ENCODE measurements at regions not wholly inside any gene's neighbourhood (a gene's known extent, or its start where the extent isn't known, plus 50 kb on each side); places are given as distances from the start of the nearest gene placed in this dataset.
A peak's percentile ranks its signal among the peaks of the same experiment; 100 is the strongest.

DNA sequence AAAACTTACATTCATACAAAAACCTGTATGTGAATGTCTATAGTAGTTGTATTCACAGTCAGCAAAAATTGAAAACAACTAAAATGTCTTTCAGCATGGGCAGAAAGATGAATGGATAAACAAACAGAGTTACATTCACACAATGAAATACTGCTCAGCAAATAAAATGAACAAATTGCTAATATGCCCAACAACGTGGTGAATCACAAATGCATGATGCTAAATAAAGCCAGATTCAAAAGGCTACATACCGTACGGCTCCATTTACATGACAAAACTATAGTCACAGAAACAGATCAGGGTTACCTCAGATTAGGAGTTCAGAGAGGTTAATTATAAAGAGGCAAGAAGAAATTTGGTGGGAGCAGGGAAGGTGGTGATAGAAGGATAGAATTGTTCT is 100.7 kb upstream of the KCTD3 start:
- DNase-seq, result no peak
- Mint-ChIP-seq H3K9me3 (no peaks in the 10 kb centered on the region), H3K4me1 (ENCODE audit: low read depth) (peaks cover 17% of the 10 kb centered on the region), H3K27ac (no peak overlapping the region), H3K36me3 (ENCODE audit: low read depth) (no peaks in the 10 kb centered on the region), H3K4me3 (no peak overlapping the region), H3K27me3 (ENCODE audit: insufficient read depth) (peaks cover 1% of the 10 kb centered on the region; the same call in 1 of the 2 replicates)
- TF ChIP-seq, protein P1, sequence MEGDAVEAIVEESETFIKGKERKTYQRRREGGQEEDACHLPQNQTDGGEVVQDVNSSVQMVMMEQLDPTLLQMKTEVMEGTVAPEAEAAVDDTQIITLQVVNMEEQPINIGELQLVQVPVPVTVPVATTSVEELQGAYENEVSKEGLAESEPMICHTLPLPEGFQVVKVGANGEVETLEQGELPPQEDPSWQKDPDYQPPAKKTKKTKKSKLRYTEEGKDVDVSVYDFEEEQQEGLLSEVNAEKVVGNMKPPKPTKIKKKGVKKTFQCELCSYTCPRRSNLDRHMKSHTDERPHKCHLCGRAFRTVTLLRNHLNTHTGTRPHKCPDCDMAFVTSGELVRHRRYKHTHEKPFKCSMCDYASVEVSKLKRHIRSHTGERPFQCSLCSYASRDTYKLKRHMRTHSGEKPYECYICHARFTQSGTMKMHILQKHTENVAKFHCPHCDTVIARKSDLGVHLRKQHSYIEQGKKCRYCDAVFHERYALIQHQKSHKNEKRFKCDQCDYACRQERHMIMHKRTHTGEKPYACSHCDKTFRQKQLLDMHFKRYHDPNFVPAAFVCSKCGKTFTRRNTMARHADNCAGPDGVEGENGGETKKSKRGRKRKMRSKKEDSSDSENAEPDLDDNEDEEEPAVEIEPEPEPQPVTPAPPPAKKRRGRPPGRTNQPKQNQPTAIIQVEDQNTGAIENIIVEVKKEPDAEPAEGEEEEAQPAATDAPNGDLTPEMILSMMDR (IDR thresholded peaks at IDR 0.05), result no peak

- no peak for DNase-seq
- Mint-ChIP-seq H3K27ac (no peak overlapping the region), H3K27me3 (ENCODE audit: insufficient read depth) (no peaks in the 10 kb centered on the region), H3K9me3 (peaks cover 4% of the 10 kb centered on the region), H3K4me1 (ENCODE audit: low read depth) (peaks cover 57% of the 10 kb centered on the region), H3K4me3 (no peak overlapping the region), H3K36me3 (ENCODE audit: low read depth) (no peaks in the 10 kb centered on the region)
- TF ChIP-seq, protein P1 (IDR thresholded peaks at IDR 0.05), result no peak
Measured at GRCh38 chr1:215471463-215471862, 95.6 kb upstream of the KCTD3 start.

GRCh38 chr1:215472723-215473122 is 94.4 kb upstream of the KCTD3 start:
- peaks cover 9% of the 10 kb centered on the region for H3K9me3 Mint-ChIP-seq
- no peaks in the 10 kb centered on the region for H3K27me3 Mint-ChIP-seq (ENCODE audit: insufficient read depth)
- H3K4me3 Mint-ChIP-seq, result no peak overlapping the region
- no peak for DNase-seq
- TF ChIP-seq, protein P1 (IDR thresholded peaks at IDR 0.05), result no peak
- no peak overlapping the region for H3K27ac Mint-ChIP-seq
- H3K36me3 Mint-ChIP-seq (ENCODE audit: low read depth), result no peaks in the 10 kb centered on the region
- H3K4me1 Mint-ChIP-seq (ENCODE audit: low read depth), result peaks cover 66% of the 10 kb centered on the region

DNA sequence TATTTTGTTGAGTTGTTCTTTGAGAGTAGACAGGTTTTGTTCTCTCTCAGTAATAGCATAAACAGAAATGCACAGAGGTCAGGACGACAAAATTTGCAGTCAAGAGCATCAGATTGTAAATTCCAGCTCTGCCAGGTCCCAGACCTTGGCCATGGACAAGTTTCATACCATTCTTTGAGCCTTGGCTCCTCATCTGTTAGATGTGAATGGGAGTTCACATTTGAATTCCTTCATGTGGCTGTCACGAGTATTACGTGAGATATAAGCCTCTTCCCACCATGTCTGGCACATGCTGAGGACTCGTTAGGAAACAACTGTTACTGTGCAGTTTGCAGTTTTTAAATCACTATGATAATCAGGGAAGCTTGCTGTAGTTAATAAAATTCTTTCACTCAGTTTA is 93.2 kb upstream of the KCTD3 start:
- H3K4me3 Mint-ChIP-seq, result no peak overlapping the region
- peaks cover 8% of the 10 kb centered on the region; the same call in 1 of the 2 replicates for H3K36me3 Mint-ChIP-seq (ENCODE audit: low read depth)

GRCh38 chr1:215474940-215475339 is 92.2 kb upstream of the KCTD3 start:
- Mint-ChIP-seq H3K4me1 (ENCODE audit: low read depth) (peaks cover 49% of the 10 kb centered on the region), H3K36me3 (ENCODE audit: low read depth) (peaks cover 8% of the 10 kb centered on the region; the same call in 1 of the 2 replicates), H3K4me3 (no peak overlapping the region), H3K27me3 (ENCODE audit: insufficient read depth) (peaks cover 2% of the 10 kb centered on the region; the same call in 1 of the 2 replicates), H3K9me3 (peaks cover 19% of the 10 kb centered on the region), H3K27ac (peak overlapping the region; percentile 81)
- TF ChIP-seq, protein P1 (IDR thresholded peaks at IDR 0.05), result no peak
- no peak for DNase-seq

More for the DNA sequence above, 93.2 kb upstream of the KCTD3 start:
- Mint-ChIP-seq H3K9me3 (peaks cover 19% of the 10 kb centered on the region), H3K27ac (peak overlapping the region; percentile 49; the same call in 1 of the 2 replicates), H3K27me3 (ENCODE audit: insufficient read depth) (peaks cover 2% of the 10 kb centered on the region; the same call in 1 of the 2 replicates), H3K4me1 (ENCODE audit: low read depth) (peaks cover 59% of the 10 kb centered on the region)
- TF ChIP-seq, protein P1 (IDR thresholded peaks at IDR 0.05), result no peak
- DNase-seq, result peak; percentile 55

All from HFFc6 (cell line).